ENCODE measurements at regions not wholly inside any gene's neighbourhood (a gene's known extent, or its start where the extent isn't known, plus 50 kb on each side); places are given as distances from the start of the nearest gene placed in this dataset.
A peak's percentile ranks its signal among the peaks of the same experiment; 100 is the strongest.

GRCh38 chr15:70417535-70417934, 319.8 kb upstream of the TLE3 start:
- DNase-seq (ENCODE audit: low spot score in 2 of 2): no peak
- Mint-ChIP-seq H3K27ac (no peak overlapping the region), H3K36me3 (peaks cover 0 to 5% of the 10 kb centered on the region in 2 donors), H3K9me3 (no peaks in the 10 kb centered on the region)
- ATAC-seq: no peak

GRCh38 chr15:70416829-70417228, 319.1 kb upstream of the TLE3 start:
- Mint-ChIP-seq H3K36me3 (peaks cover 0 to 5% of the 10 kb centered on the region in 2 donors), H3K9me3 (no peaks in the 10 kb centered on the region), H3K27ac (no peak overlapping the region)
- no peak for DNase-seq (ENCODE audit: low spot score in 2 of 2)
- ATAC-seq: no peak

- peaks cover 0 to 5% of the 10 kb centered on the region in 2 donors for H3K36me3 Mint-ChIP-seq
- H3K27ac Mint-ChIP-seq: no peak overlapping the region
- no peaks in the 10 kb centered on the region for H3K9me3 Mint-ChIP-seq
- DNase-seq (ENCODE audit: low spot score in 2 of 2): peak in 1 of 2 donors; percentile 33
- ATAC-seq: no peak
Observed at GRCh38 chr15:70415398-70415797, 317.7 kb upstream of the TLE3 start.

GRCh38 chr15:70414626-70415025, 316.9 kb upstream of the TLE3 start:
- no peak overlapping the region for H3K27ac Mint-ChIP-seq
- H3K36me3 Mint-ChIP-seq: peaks cover 0 to 5% of the 10 kb centered on the region in 2 donors
- ATAC-seq: no peak
- H3K9me3 Mint-ChIP-seq: no peaks in the 10 kb centered on the region
- DNase-seq (ENCODE audit: low spot score in 2 of 2): no peak

GRCh38 chr15:70412794-70413193, 315.1 kb upstream of the TLE3 start:
- no peak overlapping the region for H3K27ac Mint-ChIP-seq
- ATAC-seq: no peak
- H3K36me3 Mint-ChIP-seq: peaks cover 0 to 5% of the 10 kb centered on the region in 2 donors
- no peaks in the 10 kb centered on the region for H3K9me3 Mint-ChIP-seq
- DNase-seq (ENCODE audit: low spot score in 2 of 2): peak in 1 of 2 donors; percentile 28

GRCh38 chr15:70411143-70411863, 313.6 kb upstream of the TLE3 start:
- ATAC-seq (no peak), DNase-seq (ENCODE audit: low spot score in 2 of 2) (no peak)
- Mint-ChIP-seq H3K36me3 (peaks cover 0 to 5% of the 10 kb centered on the region in 2 donors), H3K9me3 (no peaks in the 10 kb centered on the region), H3K27ac (no peak overlapping the region)

- ATAC-seq (no peak), DNase-seq (ENCODE audit: low spot score in 2 of 2) (no peak)
- Mint-ChIP-seq H3K27ac (no peak overlapping the region), H3K36me3 (no peaks in the 10 kb centered on the region), H3K9me3 (no peaks in the 10 kb centered on the region)
Observed at GRCh38 chr15:70410371-70410985, 312.8 kb upstream of the TLE3 start.

GRCh38 chr15:70409388-70409787, 311.7 kb upstream of the TLE3 start:
- H3K27ac Mint-ChIP-seq: no peak overlapping the region
- no peaks in the 10 kb centered on the region for H3K9me3 Mint-ChIP-seq
- H3K36me3 Mint-ChIP-seq: no peaks in the 10 kb centered on the region
- ATAC-seq: no peak
- DNase-seq (ENCODE audit: low spot score in 2 of 2): no peak

GRCh38 chr15:70407955-70408354, 310.2 kb upstream of the TLE3 start:
- H3K27ac Mint-ChIP-seq: no peak overlapping the region
- DNase-seq (ENCODE audit: low spot score in 2 of 2) (no peak), ATAC-seq (no peak)
- no peaks in the 10 kb centered on the region for H3K9me3 Mint-ChIP-seq
- no peaks in the 10 kb centered on the region for H3K36me3 Mint-ChIP-seq

GRCh38 chr15:70407336-70407670, 309.6 kb upstream of the TLE3 start:
- no peak for ATAC-seq
- H3K27ac Mint-ChIP-seq: no peak overlapping the region
- DNase-seq (ENCODE audit: low spot score in 2 of 2): no peak
- no peaks in the 10 kb centered on the region for H3K9me3 Mint-ChIP-seq
- H3K36me3 Mint-ChIP-seq: no peaks in the 10 kb centered on the region

- H3K27ac Mint-ChIP-seq: no peak overlapping the region
- no peak for ATAC-seq
- no peaks in the 10 kb centered on the region for H3K36me3 Mint-ChIP-seq
- peak in 1 of 2 donors; percentile 9 for DNase-seq (ENCODE audit: low spot score in 2 of 2)
- H3K9me3 Mint-ChIP-seq: no peaks in the 10 kb centered on the region
Observed at GRCh38 chr15:70406617-70407335, 309.1 kb upstream of the TLE3 start.

GRCh38 chr15:70401709-70402108, 304.0 kb upstream of the TLE3 start:
- no peak for DNase-seq (ENCODE audit: low spot score in 2 of 2)
- no peaks in the 10 kb centered on the region for H3K9me3 Mint-ChIP-seq
- no peaks in the 10 kb centered on the region for H3K36me3 Mint-ChIP-seq
- ATAC-seq: no peak
- H3K27ac Mint-ChIP-seq: no peak overlapping the region

- Mint-ChIP-seq H3K27ac (no peak overlapping the region), H3K9me3 (no peaks in the 10 kb centered on the region), H3K36me3 (no peaks in the 10 kb centered on the region)
- no peak for DNase-seq (ENCODE audit: low spot score in 2 of 2)
- ATAC-seq: no peak
Observed at GRCh38 chr15:70400766-70401541, 303.2 kb upstream of the TLE3 start.

- DNase-seq (ENCODE audit: low spot score in 2 of 2): no peak
- ATAC-seq: no peak
- Mint-ChIP-seq H3K9me3 (no peaks in the 10 kb centered on the region), H3K36me3 (no peaks in the 10 kb centered on the region), H3K27ac (no peak overlapping the region)
Observed at GRCh38 chr15:70399204-70399603, 301.5 kb upstream of the TLE3 start.

- ATAC-seq: no peak
- Mint-ChIP-seq H3K36me3 (no peaks in the 10 kb centered on the region), H3K9me3 (no peaks in the 10 kb centered on the region), H3K27ac (peak overlapping the region in 1 of 2 donors; percentile 19)
- peak in 1 of 2 donors; percentile 13 for DNase-seq (ENCODE audit: low spot score in 2 of 2)
Observed at GRCh38 chr15:70398694-70399093, 301.0 kb upstream of the TLE3 start.

GRCh38 chr15:70396807-70397206, 299.1 kb upstream of the TLE3 start:
- no peaks in the 10 kb centered on the region for H3K9me3 Mint-ChIP-seq
- no peak for ATAC-seq
- H3K27ac Mint-ChIP-seq: no peak overlapping the region
- H3K36me3 Mint-ChIP-seq: no peaks in the 10 kb centered on the region
- no peak for DNase-seq (ENCODE audit: low spot score in 2 of 2)

- Mint-ChIP-seq H3K27ac (no peak overlapping the region), H3K9me3 (no peaks in the 10 kb centered on the region), H3K36me3 (no peaks in the 10 kb centered on the region)
- peak in 1 of 2 donors; percentile 25 for DNase-seq (ENCODE audit: low spot score in 2 of 2)
- ATAC-seq: no peak
Observed at GRCh38 chr15:70395164-70395563, 297.4 kb upstream of the TLE3 start.
